A549 (cell line): ENCODE measurements at regions not wholly inside any gene's neighbourhood (a gene's known extent, or its start where the extent isn't known, plus 50 kb on each side); places are given as distances from the start of the nearest gene placed in this dataset.

Experiments used
- EP300 ChIP-seq, 2 experiments: fragments of >200 bp; sonication (Bioruptor Twin); formaldehyde crosslinking; IDR thresholded peaks; 2 replicates in 1 of 2; 3 replicates in 1 of 2; pipeline ENCODE4 v1.6.1; 2016 to 2017
- RAD21 ChIP-seq, 2 experiments: fragments of >200 bp in 1 of 2; sonication (Bioruptor Twin) in 1 of 2; formaldehyde crosslinking in 1 of 2; IDR thresholded peaks in 1 of 2; conservative IDR thresholded peaks in 1 of 2; 2 replicates in 1 of 2; 3 replicates in 1 of 2; pipeline ENCODE4 v1.6.1; 2012 to 2018; ENCODE audit warnings: inconsistent platforms in 1 of 2

DNA sequence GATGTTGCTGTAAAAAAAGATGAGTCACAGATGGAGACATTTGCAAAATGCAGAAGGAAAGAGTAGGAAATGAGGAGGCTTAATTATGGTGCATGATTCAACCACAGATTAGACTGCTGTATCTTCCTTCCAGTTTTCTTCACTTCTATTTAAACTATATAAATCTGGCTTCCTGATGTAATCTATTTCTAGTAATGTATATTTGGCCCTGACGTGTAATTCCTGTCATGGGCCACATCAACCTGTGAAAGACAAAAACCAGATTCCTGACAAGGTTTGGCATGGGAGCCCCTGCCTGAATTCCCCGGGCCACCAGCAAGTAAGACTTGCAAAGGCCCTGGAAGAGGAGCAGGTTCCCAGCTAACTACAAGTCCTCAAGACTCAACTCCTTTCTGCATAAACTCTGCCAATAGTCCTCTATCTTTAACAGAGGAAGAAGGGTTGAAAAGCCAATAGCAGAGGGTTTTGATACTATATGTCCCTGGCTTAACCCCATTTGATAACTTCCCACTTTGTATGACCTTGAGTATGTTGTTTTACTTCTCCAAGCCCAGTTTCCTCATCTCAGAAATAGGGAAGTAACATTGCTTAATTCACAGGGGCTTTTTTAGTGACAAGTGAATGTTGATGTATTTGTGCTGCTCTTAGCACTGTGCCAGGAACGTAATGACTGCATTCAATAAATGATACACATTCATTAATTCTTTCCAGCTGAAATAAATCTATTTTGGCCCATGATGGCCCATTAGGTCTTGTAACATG is 172.7 kb downstream of the SPRY2 start:
- TF ChIP-seq RAD21 (conservative IDR thresholded peaks at IDR 0.05 in 1 of 2, IDR thresholded peaks at IDR 0.05 in 1 of 2): no peak
- no peak for TF ChIP-seq EP300 (IDR thresholded peaks at IDR 0.05)
